GM12872 (cell line): ENCODE measurements at regions not wholly inside any gene's neighbourhood (a gene's known extent, or its start where the extent isn't known, plus 50 kb on each side); places are given as distances from the start of the nearest gene placed in this dataset.

Experiments used
- CTCF ChIP-seq: IDR thresholded peaks from 3 replicates; pipeline ENCODE4 v1.5.1; 2011; ENCODE audit warnings: low read depth, mild to moderate bottlenecking, low read length, moderate library complexity; ENCODE audit not compliant: insufficient read depth

- no peak for TF ChIP-seq CTCF
Observed at GRCh38 chr6:43896329-43897255, 126.6 kb downstream of the VEGFA start.

GRCh38 chr6:43895656-43896328 lies 125.8 kb downstream of the VEGFA start:
- TF ChIP-seq CTCF = no peak

- no peak for TF ChIP-seq CTCF
Observed at GRCh38 chr6:43893073-43893472, 123.1 kb downstream of the VEGFA start.

- no peak for TF ChIP-seq CTCF
Observed at GRCh38 chr6:43891072-43891870, 121.3 kb downstream of the VEGFA start.

GRCh38 chr6:43890197-43891062 lies 120.4 kb downstream of the VEGFA start:
- no peak for TF ChIP-seq CTCF

- TF ChIP-seq CTCF = no peak
Observed at GRCh38 chr6:43887906-43888683, 118.1 kb downstream of the VEGFA start.
